ENCODE measurements at regions not wholly inside any gene's neighbourhood (a gene's known extent, or its start where the extent isn't known, plus 50 kb on each side); places are given as distances from the start of the nearest gene placed in this dataset.
"Not testable (repeated sequence)": the region's sequence is repeated elsewhere in the genome, so short reads cannot be mapped to it uniquely, and the experiment has no call there.

DNA sequence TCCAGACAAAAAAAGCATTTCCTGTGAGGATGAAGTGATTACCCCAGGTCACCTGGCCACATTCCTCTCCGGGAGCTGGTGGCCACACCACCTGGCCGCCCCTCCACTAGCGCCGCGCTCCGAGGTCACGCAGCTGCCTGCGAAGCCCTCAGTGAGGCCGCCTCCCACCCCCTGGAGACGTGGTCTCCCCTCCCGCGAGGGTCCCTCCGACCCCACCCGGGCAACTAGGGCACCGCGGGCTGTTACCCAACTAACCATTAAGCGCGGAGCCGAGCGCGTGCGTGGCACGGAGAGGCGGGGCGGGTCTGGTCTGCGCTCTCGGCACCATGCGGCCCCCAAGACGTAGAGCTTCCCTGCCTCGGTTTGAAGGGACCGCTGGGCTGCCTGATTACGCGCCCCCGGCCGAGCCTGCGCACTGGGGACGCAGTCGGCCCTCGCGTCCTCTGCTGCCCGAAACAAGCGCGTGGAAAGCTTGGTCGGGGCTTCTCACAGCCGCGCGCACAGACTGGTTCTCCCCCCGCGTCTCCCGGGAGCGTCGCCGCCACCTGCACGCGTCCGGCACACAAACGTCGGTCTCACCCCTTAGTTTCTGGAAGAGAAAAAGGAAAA, 106.5 kb downstream of the SLC16A1 start:
- no peaks in the 10 kb centered on the region for H3K9me3 ChIP-seq
- intact Hi-C loops (cut with DNase I): no loop called here
- peaks cover 55% of the 10 kb centered on the region for H3K27me3 ChIP-seq
- no peak for DNase-seq
- peak overlapping the region; percentile 32 for H3K4me3 ChIP-seq
- TF ChIP-seq, protein P1, sequence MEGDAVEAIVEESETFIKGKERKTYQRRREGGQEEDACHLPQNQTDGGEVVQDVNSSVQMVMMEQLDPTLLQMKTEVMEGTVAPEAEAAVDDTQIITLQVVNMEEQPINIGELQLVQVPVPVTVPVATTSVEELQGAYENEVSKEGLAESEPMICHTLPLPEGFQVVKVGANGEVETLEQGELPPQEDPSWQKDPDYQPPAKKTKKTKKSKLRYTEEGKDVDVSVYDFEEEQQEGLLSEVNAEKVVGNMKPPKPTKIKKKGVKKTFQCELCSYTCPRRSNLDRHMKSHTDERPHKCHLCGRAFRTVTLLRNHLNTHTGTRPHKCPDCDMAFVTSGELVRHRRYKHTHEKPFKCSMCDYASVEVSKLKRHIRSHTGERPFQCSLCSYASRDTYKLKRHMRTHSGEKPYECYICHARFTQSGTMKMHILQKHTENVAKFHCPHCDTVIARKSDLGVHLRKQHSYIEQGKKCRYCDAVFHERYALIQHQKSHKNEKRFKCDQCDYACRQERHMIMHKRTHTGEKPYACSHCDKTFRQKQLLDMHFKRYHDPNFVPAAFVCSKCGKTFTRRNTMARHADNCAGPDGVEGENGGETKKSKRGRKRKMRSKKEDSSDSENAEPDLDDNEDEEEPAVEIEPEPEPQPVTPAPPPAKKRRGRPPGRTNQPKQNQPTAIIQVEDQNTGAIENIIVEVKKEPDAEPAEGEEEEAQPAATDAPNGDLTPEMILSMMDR (IDR thresholded peaks at IDR 0.05): no peak
- H3K36me3 ChIP-seq: no peaks in the 10 kb centered on the region
- ATAC-seq: peak; percentile 41
- no peak overlapping the region for H3K27ac ChIP-seq
- H3K4me1 ChIP-seq: peaks cover 10% of the 10 kb centered on the region

GRCh38 chr1:112841825-112842224, 114.2 kb downstream of the SLC16A1 start:
- H3K27me3 ChIP-seq: no peaks in the 10 kb centered on the region
- intact Hi-C loops (cut with DNase I): no loop called here
- no peak overlapping the region for H3K27ac ChIP-seq
- peaks cover 11% of the 10 kb centered on the region for H3K4me1 ChIP-seq
- TF ChIP-seq, protein P1 (IDR thresholded peaks at IDR 0.05): no peak
- DNase-seq: no peak
- no peaks in the 10 kb centered on the region for H3K36me3 ChIP-seq
- H3K9me3 ChIP-seq: no peaks in the 10 kb centered on the region
- H3K4me3 ChIP-seq: no peak overlapping the region
- ATAC-seq: peak; percentile 66

DNA sequence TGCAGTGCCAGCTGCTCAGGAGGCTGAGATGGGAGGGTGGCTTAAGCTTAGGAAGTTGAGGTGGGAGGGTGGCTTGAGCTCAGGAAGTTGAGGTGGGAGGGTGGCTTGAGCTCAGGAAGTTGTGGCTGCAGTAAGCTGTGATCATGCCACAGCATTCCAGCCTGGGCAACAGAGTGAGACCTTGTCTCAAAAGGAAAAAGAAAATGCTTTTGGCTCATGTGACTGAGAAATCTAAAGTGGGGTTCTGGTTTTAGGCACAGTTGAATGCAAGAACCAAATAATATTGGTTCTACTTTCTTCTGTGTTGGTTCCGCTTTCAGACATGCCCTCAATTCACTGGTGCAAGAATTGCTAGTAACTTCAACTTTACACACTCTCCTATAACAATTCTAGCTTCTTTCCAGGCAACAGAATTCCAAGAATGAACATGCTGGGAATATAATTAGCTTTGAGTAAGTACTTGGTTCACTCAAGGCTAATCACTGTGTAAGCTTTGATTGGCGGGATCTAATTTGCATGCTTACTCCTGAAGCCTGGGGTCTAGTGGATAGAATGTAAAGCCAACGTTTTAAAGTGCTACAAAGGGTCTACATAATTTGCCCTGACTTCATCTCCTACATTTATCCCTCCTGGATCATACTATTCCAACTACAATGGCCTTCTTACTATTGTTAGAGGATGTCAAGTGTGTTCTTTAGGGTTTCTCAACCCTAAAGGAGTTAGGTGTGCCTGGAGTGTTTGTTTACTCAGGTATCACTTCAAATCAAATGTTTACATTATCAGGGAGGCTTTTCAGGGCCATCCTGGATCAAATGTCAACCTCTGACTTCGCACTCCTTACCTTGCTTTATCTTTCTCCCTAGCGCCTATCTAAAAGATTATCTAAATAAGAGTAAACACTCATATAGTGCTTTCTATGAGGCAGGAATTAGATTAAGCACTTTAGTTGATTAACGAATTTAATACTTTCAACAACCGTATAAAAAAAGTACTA, 115.1 kb downstream of the SLC16A1 start:
- ATAC-seq (peak; percentile 55), DNase-seq (no peak)
- Histone ChIP-seq H3K27me3 (no peaks in the 10 kb centered on the region), H3K4me1 (peaks cover 11% of the 10 kb centered on the region), H3K9me3 (no peaks in the 10 kb centered on the region), H3K27ac (no peak overlapping the region), H3K36me3 (no peaks in the 10 kb centered on the region), H3K4me3 (no peak overlapping the region)
- TF ChIP-seq, protein P1 (IDR thresholded peaks at IDR 0.05): no peak
- intact Hi-C loops (cut with DNase I): no loop called here

- no peak for DNase-seq
- no peak for ATAC-seq
- intact Hi-C loops (cut with DNase I): no loop called here
Measured at GRCh38 chr1:112836642-112837041, 119.4 kb downstream of the SLC16A1 start.

DNA sequence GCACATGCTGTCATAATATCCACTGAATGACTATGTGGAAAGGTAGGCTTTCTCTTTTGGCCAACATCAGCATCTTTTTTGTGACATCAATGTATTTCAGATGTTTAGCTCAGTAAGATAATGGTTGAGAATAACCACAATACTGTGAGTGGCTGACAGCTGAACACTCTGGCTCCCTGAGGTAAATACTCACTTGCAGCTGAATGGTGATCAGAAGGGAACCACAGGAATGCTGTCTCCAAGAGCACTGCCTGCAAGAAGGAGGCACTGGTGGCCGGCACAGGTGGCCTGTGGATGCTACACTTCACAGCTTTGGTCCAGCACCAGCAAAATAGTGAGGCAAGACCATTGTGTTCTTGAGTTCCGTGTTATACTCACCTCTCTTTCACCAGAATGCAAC, 118.7 kb upstream of the PPM1J start:
- TF ChIP-seq, protein P1 (IDR thresholded peaks at IDR 0.05): no peak
- Histone ChIP-seq H3K4me3 (no peak overlapping the region), H3K27me3 (no peaks in the 10 kb centered on the region), H3K4me1 (no peaks in the 10 kb centered on the region), H3K9me3 (no peaks in the 10 kb centered on the region), H3K27ac (no peak overlapping the region), H3K36me3 (no peaks in the 10 kb centered on the region)
- intact Hi-C loops (cut with DNase I): no loop called here
- no peak for ATAC-seq
- no peak for DNase-seq

More at GRCh38 chr1:112836642-112837041, 119.4 kb downstream of the SLC16A1 start:
- Histone ChIP-seq H3K27ac (no peak overlapping the region), H3K4me1 (peaks cover 11% of the 10 kb centered on the region), H3K36me3 (no peaks in the 10 kb centered on the region), H3K4me3 (no peak overlapping the region), H3K27me3 (no peaks in the 10 kb centered on the region), H3K9me3 (no peaks in the 10 kb centered on the region)
- TF ChIP-seq, protein P1 (IDR thresholded peaks at IDR 0.05): no peak

GRCh38 chr1:112832259-112832658, 117.1 kb upstream of the PPM1J start:
- H3K4me1 ChIP-seq; ATAC-seq; H3K36me3 ChIP-seq; DNase-seq; intact Hi-C loops (cut with DNase I); H3K9me3 ChIP-seq; H3K27me3 ChIP-seq; H3K4me3 ChIP-seq; H3K27ac ChIP-seq: not testable (repeated sequence)

GRCh38 chr1:112829691-112830090, 114.6 kb upstream of the PPM1J start:
- intact Hi-C loops (cut with DNase I); H3K36me3 ChIP-seq; H3K4me3 ChIP-seq: not testable (repeated sequence)

More at GRCh38 chr1:112829691-112830090, 114.6 kb upstream of the PPM1J start:
- DNase-seq, H3K9me3 ChIP-seq, H3K4me1 ChIP-seq, H3K27ac ChIP-seq, ATAC-seq, H3K27me3 ChIP-seq: not testable (repeated sequence)

Data from upper lobe of right lung (tissue), 1 donor.